Gastrocnemius medialis (tissue), 4 donors: ENCODE measurements at regions not wholly inside any gene's neighbourhood (a gene's known extent, or its start where the extent isn't known, plus 50 kb on each side); places are given as distances from the start of the nearest gene placed in this dataset.
"Not testable (repeated sequence)": the region's sequence is repeated elsewhere in the genome, so short reads cannot be mapped to it uniquely, and the experiment has no call there.

Experiments
- ATAC-seq, 2 donors: fragments of 150-250 bp; one replicate each; pipeline ENCODE4 v1.9.1; 2016
- DNase-seq, 2 donors: peaks; one replicate each; pipeline ENCODE4 v3.0.0-alpha.2; 2019
- H3K27ac ChIP-seq, 4 donors: fragments of 200-600 bp; sonication (generic); 1 replicate in 1 of 4; 2 replicates in 3 of 4; pipeline ENCODE4 v1.5.1; 2016 to 2018; ENCODE audit warnings: mild to moderate bottlenecking in 2 of 4, moderate library complexity in 1 of 4
- H3K27me3 ChIP-seq, 3 donors: fragments of 200-600 bp; sonication (generic) in 2 of 3; 1 replicate in 1 of 3; 2 replicates in 2 of 3; pipeline versions ENCODE4 v1.5.1 to v1.6.0; 2016 to 2019; ENCODE audit warnings: mild to moderate bottlenecking in 1 of 3, moderate library complexity in 1 of 3
- H3K36me3 ChIP-seq, 2 donors: fragments of 200-600 bp; sonication (generic) in 1 of 2; one replicate each; pipeline ENCODE4 v1.5.1; 2017 to 2018
- H3K4me1 ChIP-seq, 2 donors: fragments of 200-600 bp; sonication (generic) in 1 of 2; one replicate each; pipeline ENCODE4 v1.5.1; 2016 to 2017; ENCODE audit warnings: mild to moderate bottlenecking in 2 of 2
- H3K4me3 ChIP-seq, 4 donors: fragments of 200-600 bp; sonication (generic) in 3 of 4; 1 replicate in 1 of 4; 2 replicates in 3 of 4; pipeline ENCODE4 v1.5.1; 2016 to 2019; ENCODE audit warnings: mild to moderate bottlenecking in 2 of 4
- H3K9me3 ChIP-seq, 3 donors: fragments of 200-600 bp; sonication (generic) in 2 of 3; 1 replicate in 1 of 3; 2 replicates in 2 of 3; pipeline ENCODE4 v1.5.1; 2016 to 2019
- CTCF ChIP-seq, 5 experiments: fragments of 450-650 bp in 3 of 5; fragments of 200-600 bp in 2 of 5; sonication (generic) in 2 of 5; IDR thresholded peaks in 4 of 5; conservative IDR thresholded peaks in 1 of 5; 1 replicate in 4 of 5; 2 replicates in 1 of 5; pipeline ENCODE4 v1.5.1; 2016 to 2019; ENCODE audit warnings: antibody characterized with exemption in 5 of 5, mild to moderate bottlenecking in 3 of 5, moderate library complexity in 3 of 5
- POLR2A ChIP-seq, 2 donors: fragments of 450-650 bp; IDR thresholded peaks; one replicate each; pipeline ENCODE4 v1.6.1; 2017; ENCODE audit warnings: antibody characterized with exemption in 2 of 2, mild to moderate bottlenecking in 2 of 2, moderate library complexity in 2 of 2
- in situ Hi-C, 4 donors: fragments of 200-750 bp; cut with MboI; loops; one replicate each; pipeline versions ENCODE4 v1.15.0 to v1.8.0; 2017; ENCODE audit warnings: low sequenced_read_pairs in 4 of 4
- intact Hi-C: fragments of 100-400 bp; cut with DNase I; formaldehyde crosslinking; loops from one replicate; pipeline ENCODE4 v1.15.1; 2023; ENCODE audit warnings: low total_unique reads

- no peak for TF ChIP-seq POLR2A (IDR thresholded peaks at IDR 0.05)
- TF ChIP-seq CTCF (IDR thresholded peaks at IDR 0.05 in 4 of 5, conservative IDR thresholded peaks at IDR 0.05 in 1 of 5): no peak
- H3K4me3 ChIP-seq: no peak overlapping the region
- H3K9me3 ChIP-seq: no peaks in the 10 kb centered on the region
- no peaks in the 10 kb centered on the region for H3K36me3 ChIP-seq
- ATAC-seq: no peak
- intact Hi-C loops (no loop called here), in situ Hi-C loops (no loop called here)
- DNase-seq: no peak
- H3K27me3 ChIP-seq: no peaks in the 10 kb centered on the region
- H3K27ac ChIP-seq: no peak overlapping the region
- H3K4me1 ChIP-seq: no peaks in the 10 kb centered on the region
These were observed 77.4 kb upstream of the TERB2 start for GRCh38 chr15:44879066-44879465.

DNA sequence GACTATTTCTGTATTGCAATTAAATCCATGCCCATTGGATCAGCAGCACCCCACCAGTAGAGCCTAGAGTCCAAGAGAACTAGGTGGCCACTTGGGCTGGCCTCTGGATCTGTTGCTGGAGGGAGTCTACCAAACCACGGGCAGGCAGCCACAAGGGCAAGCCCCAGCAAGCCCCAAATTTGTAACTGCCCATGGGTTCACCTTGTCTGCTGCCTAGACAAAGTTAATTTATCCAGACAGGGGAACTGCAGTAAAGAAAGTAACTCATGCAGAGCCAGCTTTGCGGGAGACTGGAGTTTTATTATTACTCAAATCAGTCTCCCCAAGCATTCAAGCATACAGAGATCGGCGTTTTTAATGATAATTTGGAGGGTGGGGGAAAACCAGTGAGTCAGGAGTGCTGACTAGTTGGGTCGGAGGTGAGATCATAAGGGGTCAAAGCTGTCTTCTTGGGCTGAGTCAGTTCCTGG is 74.0 kb upstream of the TERB2 start:
- no peak overlapping the region for H3K4me3 ChIP-seq
- ATAC-seq (no peak), DNase-seq (no peak)
- TF ChIP-seq POLR2A (IDR thresholded peaks at IDR 0.05): no peak
- TF ChIP-seq CTCF (IDR thresholded peaks at IDR 0.05 in 4 of 5, conservative IDR thresholded peaks at IDR 0.05 in 1 of 5): no peak
- H3K4me1 ChIP-seq: no peaks in the 10 kb centered on the region
- no peak overlapping the region for H3K27ac ChIP-seq
- H3K27me3 ChIP-seq: no peaks in the 10 kb centered on the region
- H3K36me3 ChIP-seq: no peaks in the 10 kb centered on the region
- in situ Hi-C loops: no loop called here
- intact Hi-C loops: no loop called here
- H3K9me3 ChIP-seq: no peaks in the 10 kb centered on the region

- intact Hi-C loops: no loop called here
- no peak overlapping the region for H3K27ac ChIP-seq
- H3K9me3 ChIP-seq: no peaks in the 10 kb centered on the region
- H3K27me3 ChIP-seq: no peaks in the 10 kb centered on the region
- ATAC-seq: no peak
- H3K4me3 ChIP-seq: no peak overlapping the region
- in situ Hi-C loops: no loop called here
- no peak for DNase-seq
- TF ChIP-seq POLR2A (IDR thresholded peaks at IDR 0.05): no peak
- no peak for TF ChIP-seq CTCF (IDR thresholded peaks at IDR 0.05 in 4 of 5, conservative IDR thresholded peaks at IDR 0.05 in 1 of 5)
- H3K36me3 ChIP-seq: no peaks in the 10 kb centered on the region
- H3K4me1 ChIP-seq: no peaks in the 10 kb centered on the region
These were observed 73.1 kb upstream of the TERB2 start for GRCh38 chr15:44883199-44883877.

GRCh38 chr15:44898890-44899651 is 57.4 kb upstream of the TERB2 start:
- intact Hi-C loops, H3K4me1 ChIP-seq, H3K27me3 ChIP-seq, H3K4me3 ChIP-seq, DNase-seq, H3K27ac ChIP-seq, in situ Hi-C loops, H3K36me3 ChIP-seq, ATAC-seq, H3K9me3 ChIP-seq: not testable (repeated sequence)

- H3K27me3 ChIP-seq, intact Hi-C loops, H3K9me3 ChIP-seq, in situ Hi-C loops, H3K4me3 ChIP-seq, H3K27ac ChIP-seq, ATAC-seq, H3K36me3 ChIP-seq, H3K4me1 ChIP-seq, DNase-seq: not testable (repeated sequence)
These were observed 56.7 kb upstream of the TERB2 start for GRCh38 chr15:44899775-44900174.

DNA sequence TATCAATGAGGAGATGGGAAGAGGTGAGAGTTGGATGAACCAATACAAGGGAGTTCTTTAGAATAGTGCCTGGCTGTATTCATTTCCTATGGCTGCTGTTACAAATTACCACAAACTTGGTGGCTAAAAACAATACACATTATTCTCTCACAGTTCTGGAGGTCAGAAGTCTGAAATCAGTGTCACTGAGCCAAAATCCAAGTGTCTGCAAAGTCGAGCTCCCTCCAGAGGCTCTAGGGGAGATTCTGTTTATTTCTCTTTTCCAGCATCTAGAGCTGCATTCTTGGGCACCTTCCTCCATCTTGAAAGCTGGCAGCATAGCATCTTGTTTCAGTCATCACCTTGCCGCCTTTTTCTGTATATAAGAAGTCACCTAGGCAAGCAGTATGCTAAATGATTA is 55.7 kb upstream of the TERB2 start:
- H3K27me3 ChIP-seq, ATAC-seq, intact Hi-C loops, H3K27ac ChIP-seq, H3K9me3 ChIP-seq, H3K4me1 ChIP-seq, DNase-seq, in situ Hi-C loops, H3K36me3 ChIP-seq, H3K4me3 ChIP-seq: not testable (repeated sequence)

DNA sequence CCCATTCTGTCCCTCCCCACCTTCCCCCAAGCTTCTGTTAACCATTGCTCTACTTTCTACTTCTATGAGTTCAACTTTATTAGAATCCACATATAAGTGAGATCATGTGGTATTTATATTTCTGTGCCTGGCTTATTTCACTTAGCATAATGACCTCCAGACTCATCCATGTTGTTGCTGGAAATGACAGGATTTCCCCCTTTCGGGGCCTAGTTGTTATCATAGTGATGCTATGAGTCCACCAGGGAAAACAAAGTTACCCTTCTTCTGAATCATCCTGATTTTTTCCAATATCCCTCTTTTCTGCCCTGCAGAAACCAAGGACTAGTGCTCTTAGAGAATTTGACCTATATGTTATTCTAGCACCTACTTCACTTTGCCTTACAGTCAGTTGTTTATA is 53.2 kb upstream of the TERB2 start:
- H3K36me3 ChIP-seq, H3K9me3 ChIP-seq, H3K4me1 ChIP-seq, DNase-seq, H3K27ac ChIP-seq, H3K27me3 ChIP-seq, ATAC-seq, H3K4me3 ChIP-seq, intact Hi-C loops, in situ Hi-C loops: not testable (repeated sequence)

GRCh38 chr15:44904651-44905340 is 51.7 kb upstream of the TERB2 start:
- H3K4me3 ChIP-seq, H3K27me3 ChIP-seq, H3K9me3 ChIP-seq, DNase-seq, H3K4me1 ChIP-seq, intact Hi-C loops, H3K27ac ChIP-seq, in situ Hi-C loops, H3K36me3 ChIP-seq, ATAC-seq: not testable (repeated sequence)
